GM19468 (cell line): ENCODE measurements at regions not wholly inside any gene's neighbourhood (a gene's known extent, or its start where the extent isn't known, plus 50 kb on each side); places are given as distances from the start of the nearest gene placed in this dataset.
"Not testable (repeated sequence)": the region's sequence is repeated elsewhere in the genome, so short reads cannot be mapped to it uniquely, and the experiment has no call there.

ENCODE experiments used
- ATAC-seq: cut with Tn5 transposase; IDR thresholded peaks from one replicate; pipeline ENCODE4 v1.9.1; 2021; ENCODE audit warnings: mild to moderate bottlenecking, moderate library complexity, moderate number of reproducible peaks; ENCODE audit not compliant: unreplicated experiment; ENCODE audit errors: extremely low read depth

DNA sequence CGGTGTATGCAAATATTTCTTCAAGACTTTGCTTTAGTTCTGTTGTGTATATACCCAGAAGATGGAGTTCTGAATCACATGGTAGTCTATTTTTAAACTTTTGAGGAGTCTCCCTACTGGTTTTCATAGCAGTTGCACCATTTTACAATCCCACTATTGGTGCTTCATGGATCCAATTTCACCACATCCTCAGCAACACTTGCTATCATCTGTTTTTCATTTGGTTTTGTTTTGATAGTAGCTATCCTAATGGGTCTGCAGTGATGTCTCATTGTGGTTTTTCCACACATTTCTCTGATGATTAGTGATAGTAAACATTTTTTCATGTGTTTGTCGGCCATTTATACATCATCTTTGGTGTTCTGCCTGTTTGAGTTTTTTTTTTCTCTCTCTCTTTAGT is 1339.3 kb downstream of the EFNA5 start:
- no peak for ATAC-seq

GRCh38 chr5:106324356-106324755 is 1346.4 kb downstream of the EFNA5 start:
- no peak for ATAC-seq

DNA sequence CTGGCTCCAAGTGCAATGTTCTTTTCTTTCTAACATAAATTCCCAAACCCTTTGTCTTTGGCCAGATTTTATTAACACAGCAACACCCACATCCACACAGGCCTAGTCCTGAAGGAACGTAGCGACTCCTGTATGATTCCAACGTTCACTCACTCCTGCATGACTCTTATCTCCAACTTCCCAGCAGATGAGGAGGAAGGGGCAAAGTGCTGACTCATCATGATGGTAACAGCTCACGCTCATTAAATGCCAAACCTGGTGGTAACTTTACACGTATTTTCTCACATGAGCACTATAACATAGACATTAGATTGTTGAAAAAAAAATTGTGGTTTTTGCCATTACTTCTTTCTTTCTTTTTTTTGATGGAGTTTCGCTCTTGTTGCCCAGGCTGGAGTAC is 1349.5 kb downstream of the EFNA5 start:
- no peak for ATAC-seq

DNA sequence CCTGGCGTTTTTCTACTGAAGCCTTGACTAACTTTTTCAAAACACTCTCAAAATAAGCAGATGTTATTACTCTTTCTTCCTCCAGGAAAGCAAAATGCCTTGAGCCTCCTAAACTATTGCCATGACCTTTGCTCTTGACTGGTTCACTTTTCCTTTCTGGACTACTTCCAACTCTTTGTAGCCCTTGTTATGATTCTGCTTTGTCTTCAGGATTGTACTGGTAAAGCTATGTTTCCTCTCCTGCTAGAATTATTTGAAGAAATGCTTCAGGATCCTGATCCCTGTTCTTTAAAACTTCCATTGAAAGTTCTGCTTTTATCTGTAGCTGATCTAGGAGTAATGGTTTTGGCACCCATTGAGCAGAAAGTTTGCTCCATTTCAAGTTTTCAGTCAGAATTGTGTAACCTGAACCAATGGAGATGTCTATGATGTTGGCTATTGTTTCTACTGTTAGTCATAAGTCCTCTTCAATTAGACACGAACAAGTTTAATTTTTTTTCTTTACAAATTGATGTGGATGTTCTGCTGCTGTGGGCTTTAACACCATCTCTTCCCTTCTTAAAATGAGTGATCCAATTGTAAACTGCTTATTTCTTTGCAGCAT is 1356.4 kb downstream of the EFNA5 start:
- ATAC-seq = no peak

DNA sequence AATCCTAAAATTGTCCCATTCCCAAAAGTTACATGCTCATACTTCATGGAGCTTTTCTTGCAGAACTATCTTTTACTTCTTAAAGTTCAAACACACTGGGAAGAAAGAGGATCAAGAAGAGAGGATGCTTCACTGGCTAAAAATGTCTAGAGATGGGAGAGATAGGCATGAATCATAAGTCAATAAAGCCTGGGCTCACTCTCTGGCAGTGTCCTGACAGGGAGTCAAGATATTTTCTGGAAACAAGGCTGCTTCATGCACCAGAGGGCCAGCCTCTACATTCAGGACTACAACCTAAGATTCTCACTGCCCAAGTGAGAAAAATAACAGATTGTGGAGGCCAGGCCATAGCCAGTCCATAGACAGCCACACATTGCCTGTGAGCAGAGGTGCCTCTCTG is 1358.4 kb downstream of the EFNA5 start:
- ATAC-seq = no peak

DNA sequence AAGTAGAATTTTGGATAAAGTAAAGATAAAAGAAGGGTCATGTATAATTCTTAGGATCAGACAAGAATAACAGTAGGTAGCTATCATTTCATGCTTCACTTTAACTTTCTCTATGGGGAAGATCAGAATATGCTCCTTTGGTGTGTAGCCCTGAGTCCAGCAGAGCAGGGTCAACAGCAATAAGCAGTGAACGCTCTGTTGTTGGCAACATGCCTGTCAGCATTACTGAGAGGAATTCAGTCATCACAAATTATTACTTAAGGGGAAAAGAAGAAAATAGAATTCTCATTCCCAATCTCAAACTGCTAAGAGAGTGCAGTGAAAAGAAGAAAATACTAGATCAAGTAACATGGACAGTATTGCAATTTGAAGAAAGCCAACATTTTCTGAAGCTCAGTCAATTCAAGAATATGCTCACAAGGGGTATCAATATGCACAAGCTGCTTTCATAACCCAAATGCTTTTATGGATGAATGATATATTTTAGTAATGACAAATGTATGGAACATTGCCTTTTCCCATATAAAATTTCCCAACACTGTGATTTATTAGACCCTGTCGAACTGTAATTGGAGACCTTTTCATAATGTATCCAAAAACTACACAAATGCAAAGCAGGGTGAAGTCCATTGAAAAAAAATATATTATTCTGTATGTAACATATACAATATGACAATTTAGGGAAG is 1359.4 kb downstream of the EFNA5 start:
- ATAC-seq = no peak

- no peak for ATAC-seq
Measured at GRCh38 chr5:106307265-106307664, 1363.5 kb downstream of the EFNA5 start.

DNA sequence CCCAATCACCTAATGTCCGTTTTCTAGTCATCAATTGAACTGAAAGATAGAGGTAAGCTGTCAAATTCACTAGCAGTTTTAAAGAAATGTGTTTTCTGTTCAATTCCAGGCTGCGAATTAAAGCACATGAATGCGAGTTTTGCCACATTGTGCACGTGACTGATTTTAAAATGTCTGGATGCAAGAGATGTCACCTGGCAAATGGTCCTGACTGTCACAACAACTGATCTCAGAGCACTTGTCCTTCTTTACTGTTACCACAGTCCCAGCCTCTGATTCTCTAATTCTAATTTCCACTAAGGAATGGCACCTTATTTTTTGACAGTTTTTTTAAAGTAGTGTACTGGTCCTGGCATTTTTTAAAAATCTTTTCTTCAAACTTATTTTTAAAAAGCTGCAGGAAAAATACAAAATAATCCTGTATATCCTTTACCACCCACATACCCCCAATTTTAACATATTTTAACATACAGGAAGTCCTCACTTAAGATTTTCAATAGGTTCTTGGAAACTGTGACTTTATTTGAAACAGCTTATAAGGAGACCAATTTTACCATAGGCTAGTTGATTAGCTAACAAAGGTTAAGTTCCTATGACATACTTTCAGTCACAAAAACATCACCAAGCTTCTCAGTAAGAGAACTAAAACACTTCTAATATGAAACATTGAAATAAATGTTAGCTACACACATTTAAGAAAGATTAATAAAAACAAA is 1364.3 kb downstream of the EFNA5 start:
- no peak for ATAC-seq

DNA sequence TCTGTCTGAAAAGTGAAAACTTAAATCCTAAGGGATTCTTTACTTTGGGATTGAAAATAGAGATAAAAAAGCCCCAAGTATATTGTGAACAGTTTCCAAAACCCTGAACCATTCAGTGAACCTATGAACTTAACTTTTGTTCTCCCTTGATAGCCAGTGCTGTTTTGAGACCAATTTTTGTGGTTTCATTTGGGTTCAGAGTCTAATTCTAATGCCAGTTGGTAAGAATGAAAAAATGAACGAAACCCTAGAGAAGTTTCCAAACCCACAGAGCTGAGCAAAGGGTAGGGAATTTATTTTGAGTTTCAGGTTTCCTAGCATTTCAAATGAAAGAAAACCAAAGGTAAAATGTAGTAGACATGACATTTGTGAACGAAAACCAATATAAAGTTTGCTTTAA is 1366.8 kb downstream of the EFNA5 start:
- ATAC-seq = no peak

DNA sequence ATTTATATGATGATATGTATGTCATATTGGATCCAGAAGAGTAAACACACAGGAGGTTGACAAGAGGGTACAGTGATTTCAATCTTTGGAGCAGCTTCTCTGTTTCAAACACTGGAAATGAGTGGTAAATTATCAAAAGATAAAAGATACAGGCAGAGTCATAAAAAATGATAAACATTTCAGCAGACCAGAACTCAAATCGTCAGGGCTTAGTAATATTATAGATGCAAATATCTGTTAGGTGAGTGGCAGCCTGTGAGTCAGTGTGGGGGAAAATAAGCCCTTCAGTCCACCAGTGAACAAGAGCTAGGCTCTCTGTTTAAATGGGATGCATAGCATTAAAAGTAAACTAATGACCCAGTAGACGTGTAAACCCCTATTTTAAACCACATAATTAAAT is 1378.1 kb downstream of the EFNA5 start:
- no peak for ATAC-seq

- ATAC-seq = no peak
Measured at GRCh38 chr5:106290841-106291240, 1379.9 kb downstream of the EFNA5 start.

DNA sequence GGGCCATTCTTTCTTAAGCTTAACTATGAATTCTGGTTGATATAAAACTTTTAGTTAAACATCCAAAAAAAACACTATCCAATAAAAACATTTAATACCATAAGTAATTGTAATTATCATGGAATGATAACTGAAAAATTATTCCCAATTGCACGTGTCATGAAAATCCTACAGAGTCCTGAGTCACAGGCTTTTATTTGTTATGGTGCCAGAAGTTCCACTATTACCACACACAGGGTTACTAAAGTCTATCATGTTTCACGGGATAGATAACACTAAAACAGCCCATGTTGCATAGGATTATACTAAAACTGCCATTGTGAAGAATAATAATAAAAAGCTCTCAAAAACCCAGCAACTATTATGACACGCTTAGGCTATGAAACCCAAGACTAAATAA is 1381.8 kb downstream of the EFNA5 start:
- ATAC-seq = no peak

- ATAC-seq = no peak
Measured at GRCh38 chr5:106277540-106278096, 1393.1 kb downstream of the EFNA5 start.

- no peak for ATAC-seq
Measured at GRCh38 chr5:106269252-106269843, 1401.4 kb downstream of the EFNA5 start.

DNA sequence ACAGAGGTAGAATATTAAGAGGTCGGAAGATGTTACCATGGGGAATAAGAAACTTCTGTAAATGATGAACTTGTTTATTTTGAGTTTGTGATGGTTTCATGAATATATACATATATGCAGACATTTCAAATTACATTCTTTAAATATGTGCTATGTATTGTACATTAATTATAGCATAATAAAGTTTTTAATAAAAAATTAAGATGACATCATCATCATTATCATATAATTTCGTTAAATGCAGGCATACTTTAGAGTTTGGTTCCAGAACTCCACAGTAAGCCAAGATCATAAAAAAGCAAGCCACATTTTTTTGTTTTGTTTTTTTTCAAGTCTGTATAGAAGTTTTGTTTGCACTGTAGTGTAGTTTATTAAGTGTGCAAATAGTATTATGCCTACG is 1403.5 kb downstream of the EFNA5 start:
- no peak for ATAC-seq

GRCh38 chr5:106262395-106262794 is 1408.3 kb downstream of the EFNA5 start:
- ATAC-seq = no peak

DNA sequence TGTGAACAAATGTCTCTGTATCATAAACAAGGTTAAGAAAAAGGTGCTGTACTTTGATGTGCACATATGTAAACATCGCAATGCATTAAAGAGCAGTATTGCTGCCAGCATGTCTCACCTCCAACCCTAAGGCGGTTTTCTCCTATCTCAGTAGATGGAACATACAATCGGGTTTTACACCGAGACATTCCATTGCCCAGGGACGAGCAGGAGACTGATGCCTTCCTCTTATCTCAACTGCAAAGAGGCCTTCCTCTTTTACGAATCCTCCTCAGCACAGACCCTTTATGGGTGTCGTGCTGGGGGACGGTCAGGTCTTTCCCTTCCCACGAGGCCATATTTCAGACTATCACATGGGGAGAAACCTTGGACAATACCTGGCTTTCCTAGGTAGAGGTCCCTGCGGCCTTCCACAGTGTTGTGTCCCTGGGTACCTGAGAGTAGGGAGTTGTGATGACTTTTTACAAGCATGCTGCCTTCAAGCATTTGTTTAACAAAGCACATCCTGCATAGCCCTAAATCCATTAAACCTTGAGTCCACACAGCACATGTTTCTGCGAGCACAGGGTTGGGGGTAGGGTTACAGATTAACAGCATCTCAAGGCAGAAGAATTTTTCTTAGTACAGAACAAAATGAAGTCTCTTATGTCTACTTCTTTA is 1411.2 kb downstream of the EFNA5 start:
- not testable (repeated sequence) for ATAC-seq

- no peak for ATAC-seq
Measured at GRCh38 chr5:106258591-106259125, 1412.1 kb downstream of the EFNA5 start.

DNA sequence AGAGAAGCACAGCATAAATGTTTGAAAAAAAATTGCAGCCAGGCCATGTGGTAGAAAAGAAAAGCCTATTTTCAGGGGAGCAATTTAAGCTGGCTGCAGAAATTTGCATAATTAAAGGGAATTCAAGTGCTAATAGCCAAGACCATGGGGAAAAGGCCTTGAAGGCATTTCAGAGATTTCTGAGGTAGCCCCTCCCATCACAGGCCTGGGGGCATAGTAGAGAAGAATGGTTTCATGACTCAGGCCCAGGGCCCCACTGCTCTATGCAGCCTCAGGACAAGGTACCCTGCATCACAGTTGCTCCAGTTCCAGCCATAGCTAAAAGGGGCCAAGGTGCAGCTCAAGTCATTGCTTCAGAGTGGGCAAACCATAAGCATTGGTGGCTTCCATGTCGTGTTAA is 1416.0 kb downstream of the EFNA5 start:
- no peak for ATAC-seq
